Stimulated activated effector memory CD8-positive, alpha-beta T cell treated with anti-CD3 and anti-CD28 coated beads, Interleukin-12 subunit alpha, Interleukin-12 subunit beta, amount 100 ng/mL, for 72 hours (primary cell): ENCODE measurements at regions not wholly inside any gene's neighbourhood (a gene's known extent, or its start where the extent isn't known, plus 50 kb on each side); places are given as distances from the start of the nearest gene placed in this dataset.
"Not testable (repeated sequence)": the region's sequence is repeated elsewhere in the genome, so short reads cannot be mapped to it uniquely, and the experiment has no call there.

ENCODE experiments used
- ATAC-seq: fragments of 150-1000 bp; cut with Tn5 transposase; 2 replicates; pipeline ENCODE4 v1.10.0; 2021
- DNase-seq, 2 donors: peaks; one replicate each; pipeline ENCODE4 v3.0.0; 2021 to 2022; ENCODE audit warnings: low spot score in 2 of 2
- H3K27ac Mint-ChIP-seq: one replicate; pipeline ENCODE4 v1.8.0; 2022; ENCODE audit warnings: mild to moderate bottlenecking, mixed read lengths
- H3K36me3 Mint-ChIP-seq: one replicate; pipeline ENCODE4 v1.8.0; 2022; ENCODE audit warnings: mild to moderate bottlenecking, mixed read lengths
- H3K4me1 Mint-ChIP-seq: one replicate; pipeline ENCODE4 v1.8.0; 2022; ENCODE audit warnings: mixed read lengths
- H3K4me3 Mint-ChIP-seq: one replicate; pipeline ENCODE4 v1.8.0; 2022; ENCODE audit warnings: mild to moderate bottlenecking, mixed read lengths
- H3K9me3 Mint-ChIP-seq: one replicate; pipeline ENCODE4 v1.8.0; 2022; ENCODE audit warnings: mixed read lengths

GRCh38 chr14:83287300-83287699, 1753.6 kb upstream of the SEL1L start:
- peaks cover 19% of the 10 kb centered on the region for H3K9me3 Mint-ChIP-seq
- no peaks in the 10 kb centered on the region for H3K36me3 Mint-ChIP-seq
- no peak overlapping the region for H3K27ac Mint-ChIP-seq
- DNase-seq (no peak), ATAC-seq (no peak)
- H3K4me3 Mint-ChIP-seq, result no peak overlapping the region
- H3K4me1 Mint-ChIP-seq, result no peaks in the 10 kb centered on the region

GRCh38 chr14:83289390-83289789, 1755.7 kb upstream of the SEL1L start:
- ATAC-seq (no peak), DNase-seq (no peak)
- Mint-ChIP-seq H3K27ac (no peak overlapping the region), H3K9me3 (peaks cover 26% of the 10 kb centered on the region), H3K4me1 (no peaks in the 10 kb centered on the region), H3K36me3 (no peaks in the 10 kb centered on the region), H3K4me3 (no peak overlapping the region)

DNA sequence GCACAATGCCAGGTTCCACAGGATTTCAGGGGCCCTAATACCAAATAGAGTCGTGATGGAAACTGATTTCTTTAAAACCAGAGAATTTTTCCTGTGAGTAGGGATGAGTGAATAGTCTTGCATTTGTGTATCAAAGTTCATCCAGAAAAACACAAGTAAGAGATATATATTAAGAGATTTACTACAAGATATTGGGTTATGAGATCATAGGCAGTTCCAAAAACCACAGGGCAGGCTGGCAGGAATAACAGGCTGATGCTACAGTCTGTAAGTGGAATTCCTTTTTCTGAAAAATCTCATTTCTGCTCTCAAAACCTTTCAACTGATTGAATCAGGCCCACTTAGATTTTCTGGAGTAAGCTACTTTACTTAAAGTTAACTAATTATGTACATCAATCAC, 1756.2 kb upstream of the SEL1L start:
- H3K4me3 Mint-ChIP-seq, result no peak overlapping the region
- ATAC-seq, result no peak

GRCh38 chr14:83290447-83290846, 1756.8 kb upstream of the SEL1L start:
- DNase-seq (no peak), ATAC-seq (no peak)
- no peaks in the 10 kb centered on the region for H3K36me3 Mint-ChIP-seq
- H3K9me3 Mint-ChIP-seq, result peaks cover 31% of the 10 kb centered on the region
- H3K27ac Mint-ChIP-seq, result no peak overlapping the region
- no peaks in the 10 kb centered on the region for H3K4me1 Mint-ChIP-seq
- no peak overlapping the region for H3K4me3 Mint-ChIP-seq

More for the DNA sequence above, 1756.2 kb upstream of the SEL1L start:
- Mint-ChIP-seq H3K9me3 (peaks cover 28% of the 10 kb centered on the region), H3K27ac (no peak overlapping the region), H3K36me3 (no peaks in the 10 kb centered on the region), H3K4me1 (no peaks in the 10 kb centered on the region)
- no peak for DNase-seq

- no peak overlapping the region for H3K27ac Mint-ChIP-seq
- H3K4me1 Mint-ChIP-seq, result no peaks in the 10 kb centered on the region
- ATAC-seq (no peak), DNase-seq (no peak)
- no peaks in the 10 kb centered on the region for H3K36me3 Mint-ChIP-seq
- H3K9me3 Mint-ChIP-seq, result peaks cover 34% of the 10 kb centered on the region
- H3K4me3 Mint-ChIP-seq, result no peak overlapping the region
Observed at GRCh38 chr14:83291714-83292113, 1758.1 kb upstream of the SEL1L start.

GRCh38 chr14:83294941-83295340, 1761.3 kb upstream of the SEL1L start:
- no peak for DNase-seq
- Mint-ChIP-seq H3K4me3 (no peak overlapping the region), H3K4me1 (no peaks in the 10 kb centered on the region), H3K27ac (no peak overlapping the region), H3K36me3 (no peaks in the 10 kb centered on the region), H3K9me3 (peaks cover 28% of the 10 kb centered on the region)
- no peak for ATAC-seq

DNA sequence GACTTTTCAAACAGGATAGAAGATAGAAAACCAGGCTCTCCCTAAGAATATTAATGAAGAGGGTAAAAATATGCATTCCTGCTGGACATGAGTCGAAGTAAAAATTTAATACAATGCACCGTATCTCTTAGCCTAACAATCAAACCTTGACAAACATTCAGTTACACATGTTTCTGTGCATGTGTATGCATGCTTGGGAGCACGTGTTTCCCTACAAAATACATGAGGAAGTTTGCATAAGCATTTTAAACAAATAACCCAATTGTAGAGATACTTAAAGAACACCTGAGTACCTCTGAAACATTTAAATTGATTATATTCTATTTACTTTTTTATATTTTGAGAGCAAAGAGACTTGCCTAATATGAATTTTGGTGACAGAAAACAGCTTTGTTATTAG, 1763.7 kb upstream of the SEL1L start:
- Mint-ChIP-seq H3K27ac (no peak overlapping the region), H3K4me3 (no peak overlapping the region)
- no peak for ATAC-seq

GRCh38 chr14:83298016-83298415, 1764.4 kb upstream of the SEL1L start:
- H3K36me3 Mint-ChIP-seq, DNase-seq, H3K27ac Mint-ChIP-seq, H3K4me3 Mint-ChIP-seq, H3K4me1 Mint-ChIP-seq, ATAC-seq: not testable (repeated sequence)
- peaks cover 25% of the 10 kb centered on the region for H3K9me3 Mint-ChIP-seq

More for the DNA sequence above, 1763.7 kb upstream of the SEL1L start:
- no peaks in the 10 kb centered on the region for H3K4me1 Mint-ChIP-seq
- peaks cover 30% of the 10 kb centered on the region for H3K9me3 Mint-ChIP-seq
- no peak for DNase-seq
- no peaks in the 10 kb centered on the region for H3K36me3 Mint-ChIP-seq

DNA sequence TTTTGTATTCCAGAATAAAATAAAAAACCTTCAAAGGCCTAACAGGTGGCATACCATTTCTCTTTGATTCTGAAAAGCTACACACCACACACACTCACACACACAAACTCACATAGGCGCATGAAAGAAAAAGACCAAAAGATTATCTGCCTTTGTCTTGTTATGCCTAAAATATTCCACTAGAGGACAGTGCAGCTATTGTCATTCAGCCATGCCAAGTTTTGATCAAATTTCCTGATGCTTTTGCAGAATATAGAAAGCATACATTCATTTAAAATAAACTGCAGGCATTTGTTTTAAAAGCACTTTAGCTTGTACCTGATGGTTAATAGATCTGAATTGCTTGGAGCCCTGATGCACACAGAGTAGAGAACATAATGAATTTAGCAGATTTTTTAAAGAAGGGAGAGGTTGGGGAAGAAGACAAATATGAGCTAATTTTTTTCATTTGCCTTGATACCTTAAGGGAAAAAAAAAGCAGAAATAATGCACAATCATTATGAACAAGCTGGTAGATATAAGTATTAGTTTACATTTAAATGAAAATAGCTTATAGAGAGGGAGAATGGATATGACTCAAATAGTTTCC, 1766.9 kb upstream of the SEL1L start:
- Mint-ChIP-seq H3K27ac (no peak overlapping the region), H3K4me1 (no peaks in the 10 kb centered on the region), H3K9me3 (peaks cover 14% of the 10 kb centered on the region), H3K36me3 (no peaks in the 10 kb centered on the region), H3K4me3 (no peak overlapping the region)
- no peak for DNase-seq
- no peak for ATAC-seq

DNA sequence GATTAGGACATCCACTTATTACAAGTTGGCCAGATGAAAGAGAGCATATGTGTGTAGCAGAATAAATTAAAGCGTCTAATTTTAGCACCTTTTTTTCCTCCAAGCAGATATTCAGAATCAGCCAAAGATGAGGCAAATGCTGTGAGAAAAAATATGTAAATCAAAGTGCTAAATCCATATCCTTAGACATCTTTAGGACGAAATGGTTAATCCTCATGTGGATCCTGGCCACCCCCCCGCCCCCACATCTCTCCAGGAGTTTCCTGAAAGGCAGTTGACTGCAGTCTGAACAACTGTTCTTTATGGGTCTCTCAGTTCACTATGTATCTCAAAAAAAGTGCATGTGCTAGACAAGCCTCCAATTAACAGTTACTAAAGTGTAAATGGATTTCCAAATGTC, 1768.1 kb upstream of the SEL1L start:
- H3K36me3 Mint-ChIP-seq, result no peaks in the 10 kb centered on the region
- H3K4me3 Mint-ChIP-seq, result no peak overlapping the region
- DNase-seq (no peak), ATAC-seq (no peak)
- no peak overlapping the region for H3K27ac Mint-ChIP-seq
- no peaks in the 10 kb centered on the region for H3K4me1 Mint-ChIP-seq
- H3K9me3 Mint-ChIP-seq, result peaks cover 18% of the 10 kb centered on the region

- no peak overlapping the region for H3K27ac Mint-ChIP-seq
- no peak overlapping the region for H3K4me3 Mint-ChIP-seq
- no peaks in the 10 kb centered on the region for H3K4me1 Mint-ChIP-seq
- no peak for DNase-seq
- peaks cover 22% of the 10 kb centered on the region for H3K9me3 Mint-ChIP-seq
- no peaks in the 10 kb centered on the region for H3K36me3 Mint-ChIP-seq
- ATAC-seq, result no peak
Observed at GRCh38 chr14:83309211-83309610, 1775.6 kb upstream of the SEL1L start.

DNA sequence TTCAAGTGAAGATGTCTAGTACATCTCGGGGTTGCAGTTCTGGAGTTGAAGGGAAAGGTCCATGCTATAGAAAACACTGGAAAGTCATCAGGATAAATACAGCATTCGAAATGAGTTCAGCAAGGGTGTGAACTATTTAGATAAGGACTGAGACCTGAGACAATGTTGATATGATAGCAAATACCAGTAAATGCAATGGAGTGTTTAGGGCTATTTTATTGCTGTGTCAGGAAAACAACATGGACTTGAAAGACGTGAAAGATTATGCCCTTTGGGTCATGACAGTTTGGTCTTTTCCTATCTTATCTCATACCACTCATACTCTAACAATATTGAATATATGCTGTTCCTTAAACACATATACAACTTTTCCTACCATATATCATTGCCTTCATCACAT, 1776.2 kb upstream of the SEL1L start:
- DNase-seq, result no peak

DNA sequence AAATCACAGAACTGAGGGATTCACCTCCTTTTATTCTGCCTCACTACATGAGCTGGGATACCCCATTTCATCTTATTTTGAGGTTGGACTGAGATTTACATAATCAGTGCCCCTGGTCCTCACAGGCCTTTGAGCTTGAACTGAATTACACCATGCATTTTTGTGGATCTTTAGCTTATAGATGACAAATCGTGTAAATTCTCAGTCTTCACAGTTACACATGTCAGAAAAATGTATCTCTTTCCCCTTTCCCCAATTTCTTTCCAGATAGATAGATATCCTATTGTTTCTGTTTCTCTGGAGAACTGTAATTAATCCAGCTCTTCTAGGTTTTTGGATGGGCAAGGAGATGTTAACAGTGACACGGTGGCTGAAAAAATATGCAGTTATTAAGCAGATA, 1778.9 kb upstream of the SEL1L start:
- Mint-ChIP-seq H3K27ac (no peak overlapping the region), H3K4me3 (no peak overlapping the region)

More for the DNA sequence above, 1776.2 kb upstream of the SEL1L start:
- ATAC-seq, result no peak
- Mint-ChIP-seq H3K36me3 (no peaks in the 10 kb centered on the region), H3K27ac (no peak overlapping the region), H3K4me1 (no peaks in the 10 kb centered on the region), H3K4me3 (no peak overlapping the region), H3K9me3 (peaks cover 22% of the 10 kb centered on the region)

DNA sequence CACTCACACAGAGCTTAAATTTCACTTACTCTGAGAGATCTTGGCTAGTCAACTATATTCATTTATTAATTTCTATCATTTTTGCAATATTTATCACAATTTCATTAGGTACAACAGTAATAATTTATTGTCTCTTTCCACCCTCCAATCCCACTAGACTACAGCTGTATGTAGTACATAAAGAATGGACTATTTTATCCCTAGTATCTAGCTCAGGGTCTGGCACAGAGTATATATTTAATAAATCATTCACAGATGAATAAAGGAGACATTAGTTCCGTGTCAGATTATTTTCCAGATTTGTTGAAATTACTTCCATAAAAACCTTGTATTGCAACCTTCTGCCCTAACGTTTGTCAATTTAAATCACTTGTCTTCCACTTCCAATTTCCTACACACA, 1781.1 kb upstream of the SEL1L start:
- ATAC-seq, result no peak
- Mint-ChIP-seq H3K27ac (no peak overlapping the region), H3K4me3 (no peak overlapping the region), H3K4me1 (no peaks in the 10 kb centered on the region), H3K36me3 (no peaks in the 10 kb centered on the region), H3K9me3 (peaks cover 14% of the 10 kb centered on the region)
- DNase-seq, result no peak

More for the DNA sequence above, 1778.9 kb upstream of the SEL1L start:
- no peaks in the 10 kb centered on the region for H3K36me3 Mint-ChIP-seq
- ATAC-seq, result no peak
- H3K9me3 Mint-ChIP-seq, result peaks cover 17% of the 10 kb centered on the region
- no peaks in the 10 kb centered on the region for H3K4me1 Mint-ChIP-seq
- DNase-seq, result no peak

- H3K9me3 Mint-ChIP-seq, result peaks cover 7% of the 10 kb centered on the region
- no peak overlapping the region for H3K4me3 Mint-ChIP-seq
- ATAC-seq, result no peak
Observed at GRCh38 chr14:83316356-83316755, 1782.7 kb upstream of the SEL1L start.

DNA sequence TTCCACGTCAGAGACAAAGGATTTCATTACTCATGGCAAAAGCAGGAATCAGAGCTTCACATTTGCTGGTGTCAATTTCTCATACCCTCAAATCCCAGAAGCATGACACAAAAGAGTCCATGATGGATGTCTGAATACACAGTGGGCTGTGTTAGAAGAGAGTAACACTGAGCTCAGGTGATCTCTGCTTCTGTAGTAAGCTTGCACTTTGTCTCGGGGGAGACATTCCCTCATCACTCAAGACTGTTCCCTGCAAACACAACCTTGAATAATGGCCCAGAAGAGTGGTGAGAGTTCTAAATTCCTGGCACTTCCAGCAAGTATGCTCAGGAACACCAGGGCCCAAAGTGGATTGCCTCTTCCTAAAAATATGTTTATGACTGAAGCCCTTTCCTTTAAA, 1787.2 kb upstream of the SEL1L start:
- H3K9me3 Mint-ChIP-seq, result peaks cover 2% of the 10 kb centered on the region
- H3K4me1 Mint-ChIP-seq, result no peaks in the 10 kb centered on the region
- H3K27ac Mint-ChIP-seq, result no peak overlapping the region
- ATAC-seq, result no peak
- DNase-seq, result no peak
- H3K4me3 Mint-ChIP-seq, result no peak overlapping the region
- H3K36me3 Mint-ChIP-seq, result no peaks in the 10 kb centered on the region

More at GRCh38 chr14:83316356-83316755, 1782.7 kb upstream of the SEL1L start:
- DNase-seq, result no peak
- H3K27ac Mint-ChIP-seq, result no peak overlapping the region
- H3K36me3 Mint-ChIP-seq, result no peaks in the 10 kb centered on the region
- H3K4me1 Mint-ChIP-seq, result no peaks in the 10 kb centered on the region

DNA sequence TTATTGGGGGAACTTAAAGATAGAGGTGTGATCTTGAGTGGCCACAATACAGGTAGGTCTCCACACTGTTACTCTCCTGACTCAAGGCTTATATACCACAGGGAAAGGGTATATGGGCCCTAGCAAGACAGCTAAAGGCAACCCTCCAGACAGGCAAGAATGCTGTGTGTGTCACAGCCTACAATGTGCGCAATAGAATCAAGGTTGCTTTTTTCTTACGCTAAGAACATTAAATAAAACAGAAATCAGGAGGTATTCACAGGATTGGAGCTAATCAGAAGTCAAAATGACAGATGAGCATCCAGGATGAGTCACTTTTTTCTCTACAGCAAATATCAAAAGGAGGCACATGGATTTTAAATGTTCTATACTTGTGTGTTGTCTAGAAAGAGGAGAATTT, 1797.9 kb upstream of the SEL1L start:
- no peak overlapping the region for H3K4me3 Mint-ChIP-seq
- no peaks in the 10 kb centered on the region for H3K4me1 Mint-ChIP-seq
- no peaks in the 10 kb centered on the region for H3K36me3 Mint-ChIP-seq
- H3K27ac Mint-ChIP-seq, result no peak overlapping the region
- ATAC-seq (no peak), DNase-seq (no peak)
- H3K9me3 Mint-ChIP-seq, result peaks cover 15% of the 10 kb centered on the region
